IMR-90 (cell line): ENCODE measurements at regions not wholly inside any gene's neighbourhood (a gene's known extent, or its start where the extent isn't known, plus 50 kb on each side); places are given as distances from the start of the nearest gene placed in this dataset.

ENCODE experiments used
- ATAC-seq: fragments of 200-7000 bp; cut with Tn5 transposase; 2 replicates; pipeline ENCODE4 v1.9.1; 2020; ENCODE audit warnings: low read depth, mild to moderate bottlenecking, moderate library complexity
- BruUV-seq: library from RNA; stranded (reverse); fragments of 400-500 nt; replicated peaks from 2 replicates; lab custom pipeline; 2021; lab: Mats Ljungman, UMichigan
- CTCF ChIA-PET: fragments of 300-600 bp; formaldehyde crosslinking; extraction: SDS; loops from one replicate; lab custom pipeline; 2021; ENCODE audit warnings: antibody characterized with exemption; lab: Yijun Ruan, JAX
- POLR2A ChIA-PET: fragments of 300-600 bp; sonication (Branson Sonifier 250); formaldehyde crosslinking; loops from one replicate; lab custom pipeline; 2022; ENCODE audit warnings: antibody characterized with exemption; ENCODE audit not compliant: unreplicated experiment; lab: Charles Lee
- DNase-seq: peaks from one replicate; pipeline ENCODE4 v3.0.0; 2013
- H2AFZ ChIP-seq: replicated peaks from 2 replicates; pipeline ENCODE3; 2013; ENCODE audit warnings: low read length, mild to moderate bottlenecking; ENCODE audit not compliant: poor library complexity
- H2AK5ac ChIP-seq: 2 replicates; pipeline ENCODE4 v1.6.1; 2013; ENCODE audit warnings: low read depth, low read length, inconsistent platforms
- H2AK9ac ChIP-seq: replicated peaks from 2 replicates; pipeline ENCODE3; 2013; ENCODE audit warnings: mild to moderate bottlenecking, low read depth, low read length, moderate library complexity; ENCODE audit not compliant: poor library complexity
- H2BK120ac ChIP-seq: 2 replicates; pipeline ENCODE4 v1.6.1; 2013; ENCODE audit warnings: low read depth, low read length, inconsistent platforms
- H2BK15ac ChIP-seq: 3 replicates; pipeline ENCODE4 v1.6.1; 2013; ENCODE audit warnings: low read depth, low read length, inconsistent platforms
- H2BK20ac ChIP-seq: 2 replicates; pipeline ENCODE4 v1.6.1; 2013; ENCODE audit warnings: low read depth, mild to moderate bottlenecking, inconsistent platforms, low read length, moderate library complexity
- H2BK5ac ChIP-seq: 2 replicates; pipeline ENCODE4 v1.6.1; 2013; ENCODE audit warnings: mild to moderate bottlenecking, low read depth, low read length, inconsistent platforms; ENCODE audit not compliant: poor library complexity, severe bottlenecking
- H3K14ac ChIP-seq: replicated peaks from 2 replicates; pipeline ENCODE4 v1.6.1; 2013; ENCODE audit warnings: low read depth, low read length, inconsistent platforms
- H3K18ac ChIP-seq: 2 replicates; pipeline ENCODE4 v1.6.1; 2013; ENCODE audit warnings: low read depth, low read length, control low read depth
- H3K23ac ChIP-seq: 2 replicates; pipeline ENCODE4 v1.6.1; 2013; ENCODE audit warnings: low read depth, low read length, inconsistent platforms
- H3K27ac ChIP-seq: 2 replicates; pipeline ENCODE4 v1.5.1; 2013; ENCODE audit warnings: mild to moderate bottlenecking, control low read depth, low read length; ENCODE audit not compliant: insufficient read depth
- H3K27me3 ChIP-seq: 2 replicates; pipeline ENCODE4 v1.6.1; 2013; ENCODE audit warnings: low read length; ENCODE audit not compliant: control insufficient read depth, insufficient read depth
- H3K36me3 ChIP-seq: 2 replicates; pipeline ENCODE4 v1.6.1; 2013; ENCODE audit warnings: low read length, mixed read lengths; ENCODE audit not compliant: control insufficient read depth, insufficient read depth
- H3K4ac ChIP-seq: 2 replicates; pipeline ENCODE4 v1.6.1; 2013; ENCODE audit warnings: low read depth, low read length, inconsistent platforms
- H3K4me1 ChIP-seq: 2 replicates; pipeline ENCODE4 v1.6.1; 2013; ENCODE audit warnings: low read length, mixed read lengths; ENCODE audit not compliant: control insufficient read depth, insufficient read depth
- H3K4me2 ChIP-seq: 2 replicates; pipeline ENCODE4 v1.6.1; 2013; ENCODE audit warnings: low read depth, mild to moderate bottlenecking, control low read depth, low read length, moderate library complexity
- H3K4me3 ChIP-seq: 2 replicates; pipeline ENCODE4 v1.5.1; 2013; ENCODE audit warnings: low read depth, mild to moderate bottlenecking, control low read depth, low read length, moderate library complexity; ENCODE audit not compliant: insufficient read depth
- H3K56ac ChIP-seq: 2 replicates; pipeline ENCODE4 v1.6.1; 2013; ENCODE audit warnings: low read length, inconsistent platforms; ENCODE audit not compliant: insufficient read depth; ENCODE audit errors: extremely low read depth
- H3K79me1 ChIP-seq, 2 experiments: 2 replicates each; pipeline ENCODE4 v1.6.1; 2013; ENCODE audit warnings: low read length in 2 of 2, inconsistent platforms in 1 of 2, low read depth in 1 of 2
- H3K9ac ChIP-seq: 2 replicates; pipeline ENCODE4 v1.6.1; 2013; ENCODE audit warnings: low read depth, low read length, control low read depth
- H3K9me1 ChIP-seq: 2 replicates; pipeline ENCODE4 v1.6.1; 2013; ENCODE audit warnings: low read length, inconsistent platforms; ENCODE audit not compliant: insufficient read depth
- H3K9me3 ChIP-seq: 2 replicates; pipeline ENCODE4 v1.6.1; 2013; ENCODE audit warnings: low read length; ENCODE audit not compliant: control insufficient read depth, insufficient read depth
- H4K20me1 ChIP-seq: 2 replicates; pipeline ENCODE4 v1.6.1; 2013; ENCODE audit warnings: low read length, inconsistent platforms; ENCODE audit not compliant: insufficient read depth
- H4K5ac ChIP-seq: 2 replicates; pipeline ENCODE4 v1.6.1; 2013; ENCODE audit warnings: mild to moderate bottlenecking, low read depth, low read length, control low read depth
- H4K8ac ChIP-seq, 2 experiments: 2 replicates each; pipeline ENCODE4 v1.6.1; 2013; ENCODE audit warnings: low read depth in 2 of 2, low read length in 2 of 2, control low read depth in 1 of 2, inconsistent platforms in 1 of 2
- H4K91ac ChIP-seq: 2 replicates; pipeline ENCODE4 v1.6.1; 2013; ENCODE audit warnings: low read depth, low read length, inconsistent platforms; ENCODE audit not compliant: insufficient read depth
- BHLHE40 ChIP-seq: fragments of 150-350 bp; IDR thresholded peaks from 2 replicates; pipeline ENCODE4 v1.6.1; 2016; ENCODE audit warnings: mild to moderate bottlenecking, low read depth, low read length
- CHD1 ChIP-seq: IDR thresholded peaks from 2 replicates; pipeline ENCODE4 v1.6.1; 2012; ENCODE audit warnings: low read depth, low read length, improper control_type of control experiment
- CTCF ChIP-seq: conservative IDR thresholded peaks from 2 replicates; pipeline ENCODE4 v1.5.1; 2012; ENCODE audit warnings: mild to moderate bottlenecking, low read depth, low read length, improper control_type of control experiment
- ELK1 ChIP-seq: fragments of 150-350 bp; IDR thresholded peaks from 2 replicates; pipeline ENCODE4 v1.6.1; 2016; ENCODE audit warnings: low read depth, mild to moderate bottlenecking, low read length, moderate library complexity, borderline replicate concordance
- FOS ChIP-seq: fragments of 150-350 bp; IDR thresholded peaks from 2 replicates; pipeline ENCODE4 v1.6.1; 2016; ENCODE audit warnings: low read depth, low read length
- MAZ ChIP-seq: IDR thresholded peaks from 2 replicates; pipeline ENCODE4 v1.6.1; 2012; ENCODE audit warnings: low read depth, mild to moderate bottlenecking, low read length, improper control_type of control experiment, moderate library complexity, borderline replicate concordance
- MXI1 ChIP-seq: IDR thresholded peaks from 2 replicates; pipeline ENCODE4 v1.6.1; 2012; ENCODE audit warnings: low read depth, mild to moderate bottlenecking, low read length, moderate library complexity, borderline replicate concordance
- NFE2L2 ChIP-seq: fragments of 150-350 bp; IDR thresholded peaks from 2 replicates; pipeline ENCODE4 v1.6.1; 2016; ENCODE audit warnings: low read depth, mild to moderate bottlenecking, low read length
- POLR2A ChIP-seq: IDR thresholded peaks from 2 replicates; pipeline ENCODE4 v1.6.1; 2012; ENCODE audit warnings: mild to moderate bottlenecking, low read depth, low read length
- RFX5 ChIP-seq: IDR thresholded peaks from 2 replicates; pipeline ENCODE4 v1.8.0; 2012; ENCODE audit warnings: low read depth, mild to moderate bottlenecking, low read length, moderate library complexity
- USF2 ChIP-seq: fragments of 150-350 bp; IDR thresholded peaks from 2 replicates; pipeline ENCODE4 v1.6.1; 2017; ENCODE audit warnings: mild to moderate bottlenecking, antibody characterized with exemption, low read length, low read depth
- WGBS, 2 experiments: methylation state at CpG; one replicate each; pipeline versions ENCODE4 v1.1.5 to v1.1.7; 2013; ENCODE audit warnings: missing lambda C conversion rate in 2 of 2; ENCODE audit not compliant: insufficient read length in 1 of 2; ENCODE audit errors: extremely low coverage in 2 of 2; 5-methylcytosine and 5-hydroxymethylcytosine counted together
- dilution Hi-C: fragments of 300-500 bp; cut with HindIII; formaldehyde crosslinking; loops from one replicate; pipeline ENCODE4 v1.14.3; 2018; ENCODE audit warnings: low sequenced_read_pairs; ENCODE audit not compliant: unreplicated experiment
- in situ Hi-C: fragments of 300-500 bp; cut with MboI; formaldehyde crosslinking; loops from 3 replicates; pipeline ENCODE4 v1.14.3; 2019; ENCODE audit warnings: low sequenced_read_pairs, inconsistent platforms, mixed read lengths
- intact Hi-C: fragments of 100-400 bp; cut with micrococcal nuclease; formaldehyde crosslinking; loops from 2 replicates; pipeline ENCODE4 v1.10.0; 2022

DNA sequence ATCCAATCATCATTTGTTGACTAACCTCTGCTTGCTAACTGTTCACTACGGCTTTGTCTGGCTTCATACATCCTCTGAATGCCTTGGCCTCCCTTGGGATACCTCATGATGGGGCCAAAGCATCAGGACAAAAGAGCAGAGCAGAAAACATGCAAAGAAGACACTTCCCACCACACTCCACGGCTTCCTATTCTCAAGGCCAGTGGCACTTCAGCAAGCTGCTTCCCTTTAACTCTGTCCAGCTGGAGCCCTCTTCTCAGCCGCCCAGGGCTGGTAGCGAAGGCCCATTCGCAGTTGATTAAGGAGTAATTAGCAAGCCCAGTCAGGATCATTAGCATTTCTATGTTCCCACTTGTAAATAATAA lies 224.3 kb upstream of the FGGY start:
- DNase-seq (peak; percentile 4), ATAC-seq (no peak)
- Histone ChIP-seq H2AFZ (no peak overlapping the region), H2BK15ac (no peak overlapping the region; the same call in 2 of the 3 replicates), H4K5ac (no peak overlapping the region), H2AK5ac (no peak overlapping the region), H3K4me2 (no peak overlapping the region), H3K9me1 (no peaks in the 10 kb centered on the region), H2BK5ac (no peak overlapping the region), H2BK20ac (no peak overlapping the region), H3K14ac (peak overlapping the region; percentile 56), H3K27ac (no peak overlapping the region), H4K91ac (no peak overlapping the region), H3K9me3 (no peaks in the 10 kb centered on the region), H3K4ac (peak overlapping the region; percentile 13; the same call in 1 of the 2 replicates), H3K18ac (no peak overlapping the region), H3K9ac (no peak overlapping the region), H3K23ac (no peak overlapping the region), H4K20me1 (no peaks in the 10 kb centered on the region), H3K4me3 (no peak overlapping the region), H2AK9ac (no peak overlapping the region), H3K4me1 (no peaks in the 10 kb centered on the region), H3K27me3 (no peaks in the 10 kb centered on the region), H2BK120ac (no peak overlapping the region), H3K79me1 (no peaks in the 10 kb centered on the region), H3K36me3 (no peaks in the 10 kb centered on the region), H4K8ac (no peak overlapping the region), H3K56ac (no peak overlapping the region)
- intact Hi-C loops (loop anchor here (10.0 kb wide), 2 partner anchors 222 to 682 kb away; partner anchors contain the start of gene FGGY), dilution Hi-C loops (no loop called here), in situ Hi-C loops (no loop called here)
- ChIA-PET POLR2A (no interaction called here), CTCF (no interaction called here)
- WGBS, 2 experiments: 100% methylated on average over 1 of the region's 5 CpGs; no CpG with 5 or more reads in 1 of the 2 experiments
- no TSS peak for BruUV-seq
- TF ChIP-seq MXI1 (no peak), BHLHE40 (no peak), POLR2A (no peak), RFX5 (no peak), CHD1 (no peak), MAZ (no peak), USF2 (no peak), FOS (no peak), NFE2L2 (no peak), CTCF (no peak), ELK1 (no peak)
